GM12892 (cell line): ENCODE measurements at regions not wholly inside any gene's neighbourhood (a gene's known extent, or its start where the extent isn't known, plus 50 kb on each side); places are given as distances from the start of the nearest gene placed in this dataset.

Experiments used
- POLR2A ChIP-seq: IDR thresholded peaks from 2 replicates; pipeline ENCODE4 v1.6.1; 2011; ENCODE audit warnings: low read depth, low read length, control low read depth
- POLR2AphosphoS5 ChIP-seq: IDR thresholded peaks from 2 replicates; pipeline ENCODE4 v1.6.1; 2011; ENCODE audit warnings: low read depth, low read length, control low read depth

- TF ChIP-seq POLR2AphosphoS5 (no peak), POLR2A (no peak)
These were observed 318.9 kb downstream of the FAM72C start for GRCh38 chr1:143652744-143653428.
